Renal pelvis (tissue), 1 donor: ENCODE measurements at regions not wholly inside any gene's neighbourhood (a gene's known extent, or its start where the extent isn't known, plus 50 kb on each side); places are given as distances from the start of the nearest gene placed in this dataset.

ENCODE experiments used
- DNase-seq: peaks from one replicate; pipeline ENCODE4 v3.0.0-alpha.2; 2013

DNA sequence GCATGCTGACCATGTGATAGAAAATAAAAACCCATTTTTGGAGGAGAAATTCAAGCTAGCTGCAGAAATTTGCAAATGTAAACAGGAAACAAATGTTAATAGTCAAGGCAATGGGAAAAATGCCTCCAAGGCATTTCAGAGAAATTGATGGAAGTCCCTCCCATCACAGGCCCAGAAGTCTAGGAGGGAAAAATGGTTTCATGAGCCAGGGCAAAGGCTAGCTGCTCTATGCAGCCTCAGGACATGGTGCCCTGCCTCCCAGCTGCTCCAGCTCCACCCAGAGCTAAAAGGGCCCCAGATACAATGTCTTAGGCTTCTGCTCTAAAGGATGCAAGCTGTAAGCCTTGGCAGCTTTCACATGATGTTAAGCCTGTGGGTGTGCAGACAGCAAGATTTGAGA, 1419.4 kb upstream of the CELF4 start:
- DNase-seq: no peak

DNA sequence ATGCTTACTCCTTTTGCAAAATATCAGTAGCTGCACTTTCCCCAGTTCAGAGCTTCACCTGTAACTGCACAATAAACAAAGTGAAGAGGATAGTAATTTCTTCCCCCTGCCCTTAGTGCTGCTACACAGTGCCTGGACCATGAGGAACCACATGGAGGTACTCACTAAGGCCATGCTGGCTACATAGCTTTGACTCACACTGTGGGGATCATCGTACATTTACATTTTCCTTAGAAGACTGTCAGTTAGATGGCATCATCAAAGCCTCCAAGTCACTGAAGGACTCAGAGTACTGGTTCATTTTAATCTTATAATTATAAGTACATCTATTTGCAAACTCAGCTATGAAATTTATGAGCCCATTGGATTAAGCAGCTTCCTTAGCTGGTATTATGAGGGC, 1416.5 kb upstream of the CELF4 start:
- no peak for DNase-seq

DNA sequence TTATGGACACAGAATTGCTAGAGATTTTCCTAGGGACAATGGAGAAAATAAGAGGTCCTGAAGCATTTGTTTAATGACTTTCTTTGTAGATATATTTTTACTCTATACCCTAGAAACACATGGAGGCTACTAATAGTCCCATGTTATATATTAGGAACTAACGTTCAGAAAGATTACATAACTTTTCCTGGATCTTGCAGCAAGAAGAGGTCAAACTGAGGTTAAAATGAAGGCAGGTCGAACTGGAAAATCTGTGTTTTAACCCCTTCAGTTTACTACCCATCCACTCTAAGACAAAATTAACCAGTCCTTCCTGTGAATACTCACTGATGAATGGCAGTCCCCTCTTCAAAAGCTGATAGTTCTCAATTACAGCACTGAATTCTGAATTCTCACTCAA, 1415.8 kb upstream of the CELF4 start:
- DNase-seq: no peak

DNA sequence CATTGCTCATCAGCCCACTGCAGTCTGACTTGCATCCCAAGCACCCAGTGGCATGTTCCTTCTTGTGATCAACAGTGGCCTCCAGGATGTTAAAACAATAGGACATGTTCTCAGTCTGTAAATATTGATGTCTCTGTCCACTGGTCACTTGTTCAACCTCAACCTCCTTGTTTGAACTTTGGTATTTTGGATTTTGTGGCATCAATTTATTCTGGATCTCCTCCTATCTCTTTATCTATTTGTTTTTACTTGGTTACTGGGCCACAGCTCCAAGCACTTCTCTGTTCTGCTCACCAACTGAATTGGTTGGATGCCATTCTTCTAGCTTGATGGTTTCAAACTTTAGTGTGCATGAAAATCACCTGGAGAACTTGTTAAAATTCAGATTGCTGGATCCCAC, 1414.8 kb upstream of the CELF4 start:
- no peak for DNase-seq

DNA sequence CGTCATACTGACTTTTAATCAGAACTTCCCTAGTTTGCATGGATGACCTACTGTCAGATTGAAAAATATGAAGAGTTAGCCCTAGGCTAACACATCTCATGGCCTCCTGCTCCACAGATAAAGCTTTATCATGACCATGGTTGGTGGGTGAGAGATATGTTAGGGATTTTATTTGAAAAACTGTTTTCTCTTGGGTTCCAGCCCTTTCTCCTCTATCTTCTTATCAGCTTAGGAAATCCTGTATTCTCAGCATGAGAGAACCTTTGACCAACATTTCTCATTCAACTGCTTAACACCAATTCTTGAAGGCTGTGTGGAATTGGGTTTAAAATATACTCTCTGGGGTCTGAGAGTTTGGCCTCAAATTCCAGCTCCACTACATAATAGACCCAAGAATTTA, 1407.0 kb upstream of the CELF4 start:
- no peak for DNase-seq

DNA sequence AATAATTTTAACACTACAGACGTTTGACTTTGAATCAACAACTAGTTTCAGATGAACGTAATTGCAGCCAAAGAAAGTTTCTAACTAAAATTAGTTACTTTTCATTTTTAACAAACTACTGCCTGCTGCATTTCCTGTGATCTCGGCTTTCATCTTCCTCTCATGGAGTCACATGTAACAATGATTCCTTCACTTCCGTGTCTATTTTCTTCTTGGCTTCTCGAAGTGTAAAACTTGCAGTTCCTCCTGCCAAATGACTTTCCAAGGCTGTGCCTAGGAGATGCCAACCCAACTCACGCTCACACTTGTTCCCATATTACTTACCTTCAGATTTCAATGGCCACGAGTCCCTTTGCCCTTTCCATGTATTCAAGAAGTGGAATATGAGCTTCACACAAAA, 1406.3 kb upstream of the CELF4 start:
- DNase-seq: no peak

DNA sequence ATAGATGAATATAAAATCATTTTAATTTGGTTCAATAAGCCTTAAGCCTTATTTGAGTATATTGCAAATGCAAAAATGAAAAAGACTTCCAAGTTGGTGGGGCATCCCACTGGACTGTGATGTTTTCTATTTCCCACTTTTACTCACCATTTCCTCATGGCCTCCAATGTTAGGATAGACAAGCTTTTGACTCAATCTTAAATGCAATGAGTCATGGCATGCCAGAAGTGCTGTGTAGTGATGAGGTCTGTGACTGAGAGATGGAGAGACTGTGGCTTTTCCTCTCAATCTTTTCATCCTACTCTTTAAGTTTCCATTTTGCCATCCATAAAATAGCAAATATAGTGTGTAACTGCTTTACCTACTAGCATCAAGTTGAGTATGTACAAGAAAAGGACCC, 1401.2 kb upstream of the CELF4 start:
- DNase-seq: no peak

DNA sequence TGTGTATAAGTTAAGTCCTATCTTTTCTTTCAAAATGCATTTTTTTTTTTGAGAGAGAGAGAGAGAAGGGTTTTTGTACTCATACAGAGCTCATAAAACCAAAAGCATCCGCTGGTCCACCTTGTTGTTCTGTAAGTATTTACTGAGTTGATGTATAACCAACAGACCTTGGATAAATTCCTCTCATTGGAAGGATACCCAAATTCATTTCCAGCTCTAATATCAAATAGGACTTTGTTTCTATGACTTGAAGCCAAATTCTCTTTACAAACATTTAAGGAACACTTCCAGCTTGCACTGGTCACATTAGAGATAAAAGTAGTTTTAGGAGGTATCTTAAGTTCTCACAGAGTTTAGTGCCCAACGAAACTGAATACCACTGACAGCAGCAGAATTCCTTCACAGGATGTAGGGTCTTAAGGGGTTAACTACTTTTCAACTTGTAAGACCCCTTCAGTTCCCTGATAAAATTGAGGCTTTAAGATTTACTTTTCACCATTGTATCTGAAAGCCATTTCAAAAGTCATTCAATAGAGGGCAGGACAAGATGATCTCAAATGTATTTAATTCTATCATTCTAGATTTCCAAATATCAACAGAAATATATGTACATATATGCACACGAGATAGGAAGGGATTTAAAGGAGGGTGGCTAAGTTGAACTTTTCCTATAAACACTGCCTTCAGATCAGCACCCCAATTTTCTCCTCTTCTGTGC, 1398.5 kb upstream of the CELF4 start:
- no peak for DNase-seq

DNA sequence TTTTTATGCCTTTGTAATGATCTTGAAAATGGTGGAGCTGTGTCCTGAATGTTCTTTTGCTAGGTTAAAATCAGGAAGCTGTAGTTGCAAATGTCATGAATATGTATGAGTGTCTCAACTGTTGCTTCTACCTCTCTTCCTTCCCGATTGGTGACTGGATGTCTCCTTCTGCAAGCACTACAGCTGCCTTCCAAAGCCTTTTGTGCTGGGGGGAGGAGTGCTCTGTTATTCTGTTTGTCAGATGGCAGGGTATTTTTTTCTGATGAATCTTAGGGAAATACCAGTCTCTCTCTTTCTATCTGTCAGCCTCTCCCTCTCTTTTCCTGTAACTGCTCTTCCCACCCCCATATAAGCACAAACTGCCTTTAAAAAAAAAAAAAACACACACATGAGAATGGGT, 1396.3 kb upstream of the CELF4 start:
- no peak for DNase-seq

DNA sequence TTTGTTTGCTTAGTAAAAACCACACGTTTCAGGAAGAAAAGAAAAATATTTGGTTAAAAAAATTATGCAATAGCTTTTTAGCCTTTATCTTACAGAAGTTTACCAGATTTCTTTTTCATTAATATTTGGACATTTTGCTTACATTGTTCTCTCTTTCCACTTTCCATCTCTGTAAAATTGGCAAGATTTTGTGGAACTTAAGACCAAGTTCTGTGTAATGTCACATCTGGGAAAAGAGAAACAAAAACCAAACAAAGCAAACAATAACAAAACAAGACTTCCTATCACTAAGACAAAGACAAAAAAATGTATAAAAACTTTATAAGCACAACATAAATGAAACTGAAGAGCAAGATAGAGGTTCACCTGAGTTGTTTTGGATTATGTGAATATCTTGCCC, 1392.1 kb upstream of the CELF4 start:
- DNase-seq: no peak

DNA sequence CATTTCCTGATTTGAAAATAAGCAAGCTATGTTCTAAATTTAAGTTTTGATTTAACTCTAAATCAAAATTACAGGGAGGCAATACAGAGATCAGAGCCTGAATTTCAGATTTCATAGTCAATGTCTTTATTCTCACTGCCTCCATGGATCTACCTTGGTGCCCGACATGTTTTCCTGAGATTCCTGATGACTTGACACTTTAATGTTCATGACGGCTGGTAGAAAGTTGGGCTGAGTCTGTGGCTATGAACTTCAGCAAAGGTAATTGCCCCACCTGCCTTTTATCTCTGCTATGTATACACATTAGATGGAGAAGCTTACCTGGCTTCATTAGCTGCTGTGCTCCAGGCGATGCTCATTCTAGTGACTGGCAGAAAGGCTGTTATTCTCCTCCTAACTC, 1390.5 kb upstream of the CELF4 start:
- DNase-seq: no peak

DNA sequence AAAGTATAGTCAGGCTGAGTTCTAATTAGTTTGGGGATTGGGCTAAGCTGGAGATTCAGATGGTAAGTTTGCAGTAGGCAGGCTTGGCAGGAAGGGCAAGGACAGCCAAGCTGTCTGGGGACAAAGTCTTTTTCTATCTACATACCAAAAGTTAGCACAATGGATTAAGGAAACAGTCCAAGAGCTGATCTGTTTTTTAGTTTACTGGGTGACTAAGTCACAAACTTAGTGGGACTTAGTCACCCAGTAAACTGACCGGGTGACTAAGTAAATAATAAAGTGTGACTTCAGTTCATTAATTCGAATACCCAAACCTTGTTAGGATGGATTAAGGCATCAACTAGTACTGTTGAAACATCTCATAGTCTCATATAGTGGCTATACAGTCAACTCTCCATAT, 1386.0 kb upstream of the CELF4 start:
- no peak for DNase-seq

DNA sequence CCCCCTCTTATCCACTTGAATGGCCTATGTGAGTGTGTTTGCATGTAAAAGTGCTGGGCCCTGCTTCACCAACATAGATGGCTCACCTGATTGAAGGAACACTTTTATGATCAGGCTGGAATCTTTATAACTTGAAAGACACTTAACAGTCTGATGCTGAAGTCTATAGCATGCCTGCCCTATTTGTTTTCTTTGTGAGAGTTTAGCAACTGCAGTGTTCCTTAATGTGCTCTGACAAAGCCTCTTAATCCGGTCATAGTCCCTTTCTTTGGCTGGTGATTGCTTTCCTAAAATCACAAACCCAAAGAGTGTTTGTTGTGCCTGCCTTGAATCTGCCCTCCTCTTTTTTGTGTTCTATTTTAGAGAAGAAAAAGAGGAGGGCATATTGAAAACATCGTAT, 1382.8 kb upstream of the CELF4 start:
- no peak for DNase-seq

DNA sequence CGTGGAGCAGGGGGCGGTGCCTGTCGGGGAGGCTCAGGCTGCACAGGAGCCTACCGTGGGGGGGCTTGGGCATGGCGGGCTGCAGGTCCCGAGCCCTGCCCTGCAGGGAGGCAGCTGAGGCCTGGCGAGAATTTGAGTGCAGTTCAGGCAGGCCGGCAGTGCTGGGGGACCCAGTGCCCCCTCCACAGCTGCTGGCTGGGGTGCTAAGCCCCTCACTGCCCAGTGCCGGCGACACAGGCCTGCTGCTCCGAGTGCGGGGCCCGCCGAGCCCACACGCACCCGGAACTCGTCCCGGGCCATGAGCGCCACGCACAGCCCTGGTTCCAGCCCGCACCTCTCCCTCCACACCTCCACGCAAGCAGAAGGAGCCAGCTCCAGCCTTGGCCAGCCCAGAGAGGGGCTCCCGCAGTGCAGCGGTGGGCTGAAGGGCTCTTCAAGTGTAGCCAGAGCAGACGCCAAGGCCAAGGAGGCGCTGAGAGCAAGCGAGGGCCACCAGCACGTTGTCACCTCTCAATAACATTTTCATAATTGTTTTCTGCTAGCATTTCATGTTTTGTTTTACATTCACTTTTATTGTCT, 1378.9 kb upstream of the CELF4 start:
- DNase-seq: no peak

DNA sequence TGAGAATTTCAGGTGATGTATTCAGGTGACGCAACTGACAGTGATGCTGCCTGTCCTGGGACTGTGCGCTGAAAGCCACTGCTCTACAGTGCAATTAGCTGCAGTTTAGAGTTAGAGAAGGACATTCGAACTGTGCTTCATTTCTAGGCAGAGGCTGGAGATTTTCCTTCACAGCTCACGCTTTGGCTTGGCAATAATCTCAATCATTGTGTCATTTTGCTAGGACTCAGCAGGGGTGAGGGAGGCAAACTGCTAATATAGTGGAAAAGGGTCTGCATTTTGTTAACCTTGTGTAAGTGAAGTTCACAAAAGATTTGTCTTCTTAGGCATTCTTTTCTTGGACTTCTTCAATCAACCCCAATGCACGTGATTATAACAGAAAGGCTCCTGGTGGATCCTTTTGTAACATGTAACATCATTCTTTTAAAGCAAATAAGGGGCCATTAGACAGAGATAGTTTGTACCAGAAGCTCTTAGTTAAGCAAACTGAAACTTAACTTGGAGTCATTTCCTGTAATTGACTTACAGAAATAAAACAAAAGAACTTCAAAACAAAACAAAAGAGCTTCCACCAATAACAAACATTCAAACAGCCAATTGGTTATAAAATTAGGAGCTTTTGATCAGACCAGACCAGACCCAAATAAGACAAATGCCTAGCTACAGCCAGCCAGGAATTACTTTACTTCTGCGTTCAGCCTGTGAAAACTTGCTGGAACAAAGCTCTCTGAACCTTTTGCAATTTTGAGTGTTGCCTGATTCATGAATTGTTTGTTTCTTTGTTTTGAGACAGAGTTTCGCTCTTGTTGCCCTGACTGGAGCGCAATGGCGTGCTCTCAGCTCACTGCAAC, 1376.3 kb upstream of the CELF4 start:
- DNase-seq: no peak

DNA sequence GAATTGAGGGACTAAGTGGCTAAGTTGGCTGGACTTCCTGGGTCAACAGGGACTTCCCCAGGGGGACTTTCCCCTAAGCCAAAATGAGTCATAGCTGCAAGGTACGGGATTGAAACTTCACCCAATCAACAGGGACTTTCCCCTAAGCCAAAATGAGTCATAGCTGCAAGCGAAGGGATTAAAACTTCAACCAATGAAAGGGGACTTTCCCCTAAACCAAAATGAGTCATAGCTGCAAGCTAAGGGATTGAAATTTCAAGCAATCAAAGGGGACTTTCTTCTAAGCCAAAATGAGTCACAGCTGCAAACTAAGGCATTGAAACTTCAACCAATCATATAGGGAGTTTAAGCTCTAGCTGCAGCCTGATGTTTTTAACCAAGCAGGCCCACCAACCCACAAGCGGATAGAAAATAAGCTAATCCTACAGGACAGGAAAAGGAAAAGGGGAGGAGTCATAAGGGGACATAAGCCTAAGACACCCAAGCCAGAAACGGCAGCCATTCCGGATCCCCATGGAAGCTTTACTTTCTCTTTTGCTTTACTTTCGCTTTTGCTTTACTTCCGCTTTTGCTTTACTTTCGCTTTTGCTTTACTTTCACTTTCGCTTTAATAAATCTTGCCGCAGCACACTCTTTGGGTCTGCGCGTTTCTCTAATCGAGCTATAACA, 1375.4 kb upstream of the CELF4 start:
- DNase-seq: no peak

DNA sequence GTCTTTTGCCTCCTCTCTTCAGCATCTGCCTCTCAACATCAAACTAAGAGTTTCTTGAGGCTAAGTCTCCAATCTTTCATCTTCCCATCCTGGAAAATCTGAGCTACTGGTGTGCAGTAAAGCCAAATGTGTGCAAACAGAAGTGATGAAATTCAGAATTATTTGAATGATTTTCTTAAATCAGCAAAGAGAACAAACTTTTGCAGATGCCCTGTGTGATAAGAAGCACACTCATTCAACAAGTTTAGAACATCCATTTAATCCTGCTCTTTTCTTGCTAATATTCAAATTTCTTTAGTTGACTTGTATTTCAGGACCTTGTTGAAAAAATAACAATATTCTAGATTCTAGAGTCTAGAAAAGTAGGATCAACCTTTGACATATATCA, 1374.9 kb upstream of the CELF4 start:
- DNase-seq: no peak

DNA sequence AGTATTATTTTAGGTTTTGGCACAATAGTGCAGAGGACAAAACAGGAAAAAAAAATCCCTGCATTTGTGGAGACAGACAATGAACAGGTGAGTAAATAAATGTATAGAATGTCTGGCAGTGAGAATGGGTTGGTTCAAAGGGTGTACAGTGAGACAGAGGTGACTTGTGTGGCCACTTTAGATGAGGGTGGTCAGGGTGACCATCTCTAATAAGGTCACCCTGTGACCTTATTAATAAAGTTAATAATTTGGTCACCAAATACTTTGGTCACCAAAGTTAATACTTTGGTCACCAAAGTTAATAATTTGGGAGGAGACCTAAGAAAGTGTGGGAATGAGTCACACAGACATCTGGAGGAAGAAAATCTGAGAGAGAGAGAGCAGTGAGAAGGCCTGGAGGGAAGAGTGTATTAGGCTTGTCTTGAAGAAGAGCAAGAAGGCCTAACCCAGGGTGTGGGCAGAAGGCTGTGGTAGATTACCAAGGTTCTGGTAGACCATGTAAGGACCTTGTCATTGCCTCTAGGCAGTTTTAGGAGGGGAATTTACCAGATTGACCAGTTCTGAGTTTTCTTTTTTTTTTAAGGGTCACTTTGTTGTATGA, 1368.4 kb upstream of the CELF4 start:
- DNase-seq: no peak

DNA sequence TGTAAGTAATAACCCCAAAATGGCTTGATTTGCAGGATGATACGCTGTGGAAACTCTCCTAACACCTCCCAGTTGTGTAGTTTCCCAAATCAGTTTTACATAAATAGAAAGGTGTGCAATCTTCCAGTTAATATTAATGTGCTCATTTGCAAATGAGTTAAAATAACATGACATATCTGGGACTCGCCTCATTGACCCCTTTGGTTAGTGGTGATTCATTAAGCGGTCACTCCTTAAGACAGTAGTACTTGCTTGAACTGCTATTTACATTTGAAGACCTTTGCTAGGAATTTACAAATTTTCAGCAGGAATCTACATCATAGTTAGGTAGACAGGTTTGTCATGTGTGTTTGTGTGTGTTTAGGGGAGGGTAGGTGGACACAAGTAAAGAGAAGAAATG, 1367.7 kb upstream of the CELF4 start:
- DNase-seq: no peak

DNA sequence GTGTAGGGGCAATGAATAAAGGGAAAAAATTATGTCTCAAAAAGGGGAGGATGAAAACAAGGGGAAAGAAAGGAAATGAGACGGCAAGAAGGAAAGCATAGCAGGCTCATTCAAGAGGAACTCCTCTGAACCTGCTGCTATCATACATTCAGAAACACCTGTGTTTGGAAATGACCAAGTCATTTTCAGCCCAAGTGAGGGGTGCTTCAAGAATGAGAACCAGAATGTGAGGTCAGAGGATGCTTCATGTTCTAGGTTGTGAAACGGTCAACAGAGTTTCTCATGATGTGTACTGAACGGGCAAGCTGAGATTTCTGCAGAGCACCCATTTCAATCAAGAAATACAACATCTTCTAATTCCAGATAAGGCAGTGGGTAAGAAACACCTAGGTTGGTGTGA, 1367.2 kb upstream of the CELF4 start:
- no peak for DNase-seq

DNA sequence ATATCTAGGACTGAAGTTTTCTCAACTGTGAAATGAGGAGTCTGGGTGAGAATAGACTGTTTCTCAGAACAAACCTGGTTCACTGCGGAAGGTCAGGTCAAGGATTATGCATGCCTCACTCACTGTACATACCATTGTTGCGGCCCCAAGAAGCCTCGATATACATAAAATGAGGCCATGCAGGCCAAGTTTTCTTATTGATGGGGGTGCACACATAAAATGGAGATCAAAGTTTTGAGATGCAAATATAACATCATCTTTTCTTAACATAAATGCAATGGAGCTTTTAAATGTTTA, 1366.1 kb upstream of the CELF4 start:
- DNase-seq: no peak

DNA sequence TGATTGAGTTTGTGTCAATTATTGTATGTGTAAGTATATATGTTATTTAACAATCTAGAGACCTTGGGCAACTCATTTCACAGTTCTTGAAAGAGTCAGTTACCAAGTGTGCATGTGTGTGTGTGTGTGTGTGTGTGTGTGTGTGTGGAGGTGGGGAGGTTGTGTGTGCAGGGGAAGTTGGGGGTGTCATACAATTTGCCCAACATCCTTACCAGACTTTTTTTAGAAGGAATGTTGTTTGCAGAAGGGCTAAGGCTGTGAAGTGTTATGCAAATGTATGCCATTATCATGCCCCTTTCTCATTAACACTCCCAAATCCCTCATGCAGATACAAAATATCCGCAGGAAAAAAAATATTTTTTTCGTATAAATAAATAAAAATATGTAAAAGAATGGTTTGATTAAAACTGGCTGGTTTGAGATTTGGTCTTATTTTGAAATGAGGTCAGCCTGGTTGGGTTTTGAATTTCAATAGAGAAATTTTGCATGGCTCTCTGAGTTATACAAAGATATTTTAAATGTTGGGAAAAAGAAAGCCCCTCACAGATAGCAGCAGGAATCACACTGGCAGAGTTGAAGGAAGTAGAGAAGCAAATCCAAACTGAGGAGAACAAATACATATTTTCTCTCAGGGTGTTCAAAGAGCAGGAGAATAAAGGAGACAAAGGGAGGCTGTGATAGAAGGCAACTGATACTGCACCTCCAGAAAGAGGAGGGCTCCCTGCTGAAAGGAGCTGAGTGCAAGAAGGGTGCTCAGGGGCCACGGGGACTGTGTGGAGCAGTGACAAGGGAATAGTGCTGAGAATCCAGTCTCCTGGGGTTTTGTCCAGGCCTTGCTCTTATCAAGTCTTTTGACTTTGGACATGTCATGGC, 1365.5 kb upstream of the CELF4 start:
- no peak for DNase-seq
